GM23338 (cell line): ENCODE measurements at regions not wholly inside any gene's neighbourhood (a gene's known extent, or its start where the extent isn't known, plus 50 kb on each side); places are given as distances from the start of the nearest gene placed in this dataset.
"Not testable (repeated sequence)": the region's sequence is repeated elsewhere in the genome, so short reads cannot be mapped to it uniquely, and the experiment has no call there.

Experiments
- ATAC-seq: fragments of 200-7000 bp; cut with Tn5 transposase; 3 replicates; pipeline ENCODE4 v1.9.1; 2020
- DNase-seq: peaks from one replicate; pipeline ENCODE4 v3.0.0-alpha.2; 2015; ENCODE audit warnings: low spot score
- H2AFZ ChIP-seq: fragments of 200-600 bp; sonication (generic); 2 replicates; pipeline ENCODE4 v1.8.0; 2016; ENCODE audit warnings: antibody characterized with exemption, mild to moderate bottlenecking, moderate library complexity
- H3F3A ChIP-seq: fragments of 200-600 bp; sonication (generic); replicated peaks from 2 replicates; pipeline ENCODE4 v1.8.0; 2017; ENCODE audit warnings: antibody characterized with exemption, mixed run types, low read depth
- H3K27ac ChIP-seq: fragments of 200-600 bp; sonication (generic); 2 replicates; pipeline ENCODE4 v1.6.1; 2016; ENCODE audit warnings: low read depth
- H3K27me3 ChIP-seq: fragments of 200-600 bp; sonication (generic); 2 replicates; pipeline ENCODE4 v1.8.0; 2016; ENCODE audit warnings: mild to moderate bottlenecking, mixed run types, moderate library complexity; ENCODE audit not compliant: insufficient read depth
- H3K36me3 ChIP-seq: fragments of 200-600 bp; sonication (generic); 2 replicates; pipeline ENCODE4 v1.8.0; 2016; ENCODE audit warnings: mild to moderate bottlenecking; ENCODE audit not compliant: insufficient read depth
- H3K4me1 ChIP-seq: fragments of 200-600 bp; sonication (generic); 2 replicates; pipeline ENCODE4 v1.8.0; 2016; ENCODE audit warnings: mild to moderate bottlenecking, moderate library complexity; ENCODE audit not compliant: insufficient read depth
- H3K4me2 ChIP-seq: fragments of 200-600 bp; sonication (generic); 2 replicates; pipeline ENCODE4 v1.7.1; 2017; ENCODE audit warnings: mixed run types
- H3K4me3 ChIP-seq: fragments of 200-600 bp; sonication (generic); 2 replicates; pipeline ENCODE4 v1.6.1; 2016; ENCODE audit warnings: mixed run types
- H3K79me2 ChIP-seq: fragments of 200-600 bp; sonication (generic); replicated peaks from 2 replicates; pipeline ENCODE4 v1.8.0; 2017; ENCODE audit warnings: mild to moderate bottlenecking; ENCODE audit not compliant: insufficient read depth
- H3K9me2 ChIP-seq: fragments of 200-600 bp; sonication (generic); 2 replicates; pipeline ENCODE4 v1.8.0; 2017; ENCODE audit not compliant: insufficient read depth
- H4K20me1 ChIP-seq: fragments of 200-600 bp; sonication (generic); replicated peaks from 2 replicates; pipeline ENCODE4 v1.8.0; 2017; ENCODE audit warnings: mild to moderate bottlenecking; ENCODE audit not compliant: insufficient read depth
- H3K27ac Mint-ChIP-seq: 2 replicates; pipeline ENCODE4 v1.8.0; 2020; ENCODE audit warnings: inconsistent platforms, mild to moderate bottlenecking, moderate library complexity, mixed read lengths
- H3K27me3 Mint-ChIP-seq: 3 replicates; pipeline ENCODE4 v1.8.0; 2022; ENCODE audit warnings: low read depth, mild to moderate bottlenecking, moderate library complexity, mixed read lengths, inconsistent platforms; ENCODE audit not compliant: insufficient read depth, poor library complexity
- H3K36me3 Mint-ChIP-seq: 3 replicates; pipeline ENCODE4 v1.8.0; 2021; ENCODE audit warnings: low read depth, mild to moderate bottlenecking, inconsistent platforms, moderate library complexity, mixed read lengths
- H3K4me1 Mint-ChIP-seq: 3 replicates; pipeline ENCODE4 v1.8.0; 2020; ENCODE audit warnings: mild to moderate bottlenecking, inconsistent platforms, mixed read lengths
- H3K4me3 Mint-ChIP-seq: 3 replicates; pipeline ENCODE4 v1.8.0; 2021; ENCODE audit warnings: moderate library complexity, mild to moderate bottlenecking, inconsistent platforms, mixed read lengths
- H3K9me3 Mint-ChIP-seq: 3 replicates; pipeline ENCODE4 v1.8.0; 2020; ENCODE audit warnings: moderate library complexity, mild to moderate bottlenecking, inconsistent platforms, mixed read lengths
- CREB1 ChIP-seq: fragments of 250-450 bp; sonication (Bioruptor Pico); IDR thresholded peaks from 2 replicates; pipeline ENCODE4 v1.5.0; 2020; ENCODE audit warnings: low read depth, mild to moderate bottlenecking, moderate library complexity
- CTCF ChIP-seq, 2 experiments: fragments of 200-600 bp in 1 of 2; sonication (generic) in 1 of 2; conservative IDR thresholded peaks; 2 replicates each; pipeline versions ENCODE4 v1.5.1 to v1.6.1; 2016 to 2017; ENCODE audit warnings: antibody characterized with exemption in 2 of 2, low read depth in 2 of 2, mild to moderate bottlenecking in 2 of 2, moderate library complexity in 1 of 2
- EZH2 ChIP-seq: fragments of 200-600 bp; sonication (generic); IDR thresholded peaks from one replicate; pipeline ENCODE4 v1.8.0; 2017; ENCODE audit warnings: antibody characterized with exemption, mild to moderate bottlenecking, low read depth; ENCODE audit not compliant: unreplicated experiment
- EZH2phosphoT487 ChIP-seq: fragments of 200-600 bp; sonication (generic); IDR thresholded peaks from one replicate; pipeline ENCODE4 v1.8.1; 2018; ENCODE audit warnings: antibody characterized with exemption; ENCODE audit not compliant: unreplicated experiment
- JUNB ChIP-seq: IDR thresholded peaks from one replicate; pipeline ENCODE4 v1.6.1; 2016; ENCODE audit warnings: antibody characterized with exemption; ENCODE audit not compliant: unreplicated experiment
- NANOG ChIP-seq: IDR thresholded peaks from 2 replicates; pipeline ENCODE4 v1.6.1; 2016; ENCODE audit warnings: antibody characterized with exemption, borderline replicate concordance
- POLR2AphosphoS5 ChIP-seq: IDR thresholded peaks from 2 replicates; pipeline ENCODE4 v1.6.1; 2016; ENCODE audit warnings: antibody characterized with exemption, low read depth
- REST ChIP-seq: IDR thresholded peaks from one replicate; pipeline ENCODE4 v1.6.1; 2018; ENCODE audit warnings: antibody characterized with exemption; ENCODE audit not compliant: unreplicated experiment
- STAT1 ChIP-seq: IDR thresholded peaks from one replicate; pipeline ENCODE4 v1.6.1; 2016; ENCODE audit warnings: antibody characterized with exemption; ENCODE audit not compliant: unreplicated experiment
- ZNF114 ChIP-seq: fragments of 250-450 bp; sonication (Bioruptor Pico); IDR thresholded peaks from 2 replicates; pipeline ENCODE4 v1.5.0; 2020; ENCODE audit warnings: mild to moderate bottlenecking, moderate library complexity
- ZNF331 ChIP-seq: fragments of 250-450 bp; sonication (Bioruptor Pico); IDR thresholded peaks from 2 replicates; pipeline ENCODE4 v1.5.0; 2020; ENCODE audit warnings: low read depth, mild to moderate bottlenecking, moderate library complexity
- ZNF462 ChIP-seq: fragments of 250-450 bp; sonication (Bioruptor Pico); IDR thresholded peaks from 2 replicates; pipeline ENCODE4 v1.5.0; 2020; ENCODE audit warnings: mild to moderate bottlenecking, moderate library complexity

DNA sequence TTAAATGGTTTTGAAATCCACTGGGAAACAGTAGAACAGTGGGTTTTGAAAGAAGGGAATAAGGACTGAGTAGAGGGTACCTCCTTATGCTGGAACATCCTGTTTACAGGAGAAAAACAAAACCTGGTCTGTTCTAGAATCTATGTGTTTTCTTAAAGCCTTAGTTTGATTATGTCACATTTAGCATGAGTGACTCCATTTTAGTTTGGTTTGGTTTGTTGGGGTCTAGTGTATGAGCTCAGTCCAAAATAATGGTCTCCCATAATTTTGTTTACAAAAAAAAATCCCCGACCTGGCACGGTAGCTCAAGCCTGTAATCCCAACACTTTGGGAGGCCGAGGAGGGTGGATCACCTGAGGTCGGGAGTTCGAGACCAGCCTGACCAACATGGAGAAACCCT, 179.4 kb downstream of the FAM76B start:
- H3K27ac ChIP-seq, ATAC-seq, H3K79me2 ChIP-seq, H2AFZ ChIP-seq, H3K4me1 Mint-ChIP-seq, H3F3A ChIP-seq, H3K9me3 Mint-ChIP-seq, H3K4me3 Mint-ChIP-seq, H3K27me3 ChIP-seq, H3K36me3 Mint-ChIP-seq, H3K27ac Mint-ChIP-seq, H3K36me3 ChIP-seq, H3K27me3 Mint-ChIP-seq, H3K4me2 ChIP-seq, DNase-seq, H4K20me1 ChIP-seq, H3K4me1 ChIP-seq, H3K4me3 ChIP-seq: not testable (repeated sequence)
- peaks cover 18% of the 10 kb centered on the region; the same call in 1 of the 2 replicates for H3K9me2 ChIP-seq

DNA sequence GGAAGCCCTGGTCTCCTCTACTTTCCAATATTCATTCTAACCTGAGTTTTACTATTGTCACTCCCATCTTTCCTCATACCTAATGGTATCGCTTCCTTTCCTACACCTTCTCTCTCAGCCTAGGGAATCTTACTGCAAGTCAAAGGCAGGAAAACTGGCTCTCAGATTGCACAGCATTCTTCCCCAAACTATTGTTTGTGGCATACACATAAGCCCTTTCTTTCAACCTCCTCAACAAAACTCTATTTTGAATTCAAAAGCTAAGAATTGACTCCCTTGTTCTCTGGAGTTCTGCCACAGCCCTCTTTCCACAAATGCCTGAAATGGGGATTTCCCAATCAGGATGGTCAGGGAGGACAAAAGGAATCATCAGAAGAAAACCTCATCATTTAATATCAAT, 181.5 kb downstream of the FAM76B start:
- Mint-ChIP-seq H3K4me1 (peaks cover 10% of the 10 kb centered on the region), H3K9me3 (no peaks in the 10 kb centered on the region)
- peak; percentile 13 for DNase-seq
- no peak for TF ChIP-seq ZNF331 (CRISPR knock-in tag)
- no peak for TF ChIP-seq CTCF (conservative IDR thresholded peaks at IDR 0.05; ENCODE audit: low read depth in 2 of 2)
- no peak for TF ChIP-seq CREB1 (CRISPR knock-in tag)
- no peak for TF ChIP-seq JUNB
- TF ChIP-seq ZNF462, result no peak
- no peak for TF ChIP-seq EZH2
- no peak for TF ChIP-seq POLR2AphosphoS5
- TF ChIP-seq NANOG, result no peak
- no peak for TF ChIP-seq REST
- no peak for TF ChIP-seq EZH2phosphoT487
- TF ChIP-seq ZNF114 (CRISPR knock-in tag), result no peak
- no peak for TF ChIP-seq STAT1

More for the DNA sequence above, 181.5 kb downstream of the FAM76B start:
- Mint-ChIP-seq H3K27me3 (no peaks in the 10 kb centered on the region), H3K27ac (peak overlapping the region; percentile 40; the same call in 1 of the 2 replicates), H3K36me3 (no peaks in the 10 kb centered on the region), H3K4me3 (no peak overlapping the region)
- Histone ChIP-seq H3K79me2 (no peaks in the 10 kb centered on the region), H3K36me3 (no peaks in the 10 kb centered on the region), H3K9me2 (peaks cover 18% of the 10 kb centered on the region; the same call in 1 of the 2 replicates), H3K27me3 (no peaks in the 10 kb centered on the region), H3F3A (no peaks in the 10 kb centered on the region), H3K27ac (no peak overlapping the region), H3K4me1 (peaks cover 7% of the 10 kb centered on the region), H2AFZ (peak overlapping the region; percentile 11; the same call in 1 of the 2 replicates), H4K20me1 (no peaks in the 10 kb centered on the region), H3K4me2 (peak overlapping the region; percentile 9; the same call in 1 of the 2 replicates), H3K4me3 (no peak overlapping the region)
- ATAC-seq, result peak; percentile 74
